GM21786 (cell line): ENCODE measurements at regions not wholly inside any gene's neighbourhood (a gene's known extent, or its start where the extent isn't known, plus 50 kb on each side); places are given as distances from the start of the nearest gene placed in this dataset.
"Not testable (repeated sequence)": the region's sequence is repeated elsewhere in the genome, so short reads cannot be mapped to it uniquely, and the experiment has no call there.

Experiments used
- ATAC-seq: cut with Tn5 transposase; IDR thresholded peaks from one replicate; pipeline ENCODE4 v1.9.1; 2021; ENCODE audit not compliant: unreplicated experiment

DNA sequence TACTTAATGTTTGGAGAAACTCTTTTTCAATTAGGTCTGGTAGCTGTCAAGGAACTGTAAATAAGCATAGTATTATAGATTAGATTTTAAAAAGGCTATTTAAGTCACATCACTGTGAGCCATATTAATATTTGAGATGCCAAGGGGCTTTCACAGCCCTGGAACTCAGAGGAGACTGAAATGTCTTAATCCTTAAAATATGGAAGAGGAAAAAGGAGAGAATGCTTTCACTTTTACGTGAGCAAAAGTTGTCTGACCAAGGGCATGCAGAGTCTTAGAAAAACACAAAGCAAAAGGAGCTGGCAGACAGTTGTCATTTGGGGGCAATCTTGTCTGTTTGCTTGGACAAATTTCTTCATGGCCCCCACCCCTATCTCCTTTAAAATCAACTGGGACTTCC is 253.2 kb upstream of the IGFBP7 start:
- ATAC-seq: no peak

DNA sequence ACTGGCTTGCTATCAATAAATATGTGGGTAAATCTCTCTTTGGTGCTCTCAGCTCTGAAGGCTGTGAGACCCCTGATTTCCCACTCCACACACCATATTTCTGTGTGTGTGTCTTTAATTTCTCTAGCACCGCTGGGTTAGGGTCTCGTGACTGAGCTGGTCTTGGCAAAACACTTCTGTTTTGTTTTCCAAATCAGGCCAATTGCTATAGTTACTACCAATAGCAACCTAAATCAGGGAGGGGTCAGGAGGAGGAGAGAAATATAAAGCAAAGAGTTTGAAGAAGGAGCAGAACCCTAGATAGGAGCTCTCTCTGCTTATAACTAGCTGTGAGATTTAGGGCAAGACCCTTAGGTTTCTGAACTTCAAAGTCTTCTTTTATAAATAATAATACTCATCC is 250.5 kb upstream of the IGFBP7 start:
- no peak for ATAC-seq

DNA sequence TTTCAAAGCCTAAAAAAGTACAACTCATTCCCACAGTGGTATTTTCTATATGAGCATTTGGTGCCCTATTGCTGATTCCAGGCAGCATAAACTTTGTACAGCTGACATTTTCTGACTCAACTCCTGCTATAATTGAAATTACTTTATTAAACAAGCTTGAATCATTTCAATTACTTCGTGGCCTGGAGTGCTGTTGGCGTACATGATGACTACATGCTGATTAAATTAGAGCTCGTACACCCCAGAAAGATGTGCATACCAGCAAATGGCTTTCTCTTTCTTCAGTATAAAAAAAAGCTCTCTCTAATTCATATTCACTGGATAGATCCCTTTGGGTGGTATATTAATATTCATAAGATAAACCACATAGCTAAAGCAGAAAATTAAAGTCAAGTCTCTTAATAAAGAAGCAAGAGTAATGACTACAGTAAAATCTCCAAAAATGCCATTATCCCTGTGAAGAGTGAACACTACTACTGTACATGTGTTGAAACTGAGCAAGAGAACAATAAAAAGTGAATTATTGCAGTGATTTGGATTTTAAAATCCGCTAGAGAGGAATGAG is 245.0 kb upstream of the IGFBP7 start:
- ATAC-seq: no peak

DNA sequence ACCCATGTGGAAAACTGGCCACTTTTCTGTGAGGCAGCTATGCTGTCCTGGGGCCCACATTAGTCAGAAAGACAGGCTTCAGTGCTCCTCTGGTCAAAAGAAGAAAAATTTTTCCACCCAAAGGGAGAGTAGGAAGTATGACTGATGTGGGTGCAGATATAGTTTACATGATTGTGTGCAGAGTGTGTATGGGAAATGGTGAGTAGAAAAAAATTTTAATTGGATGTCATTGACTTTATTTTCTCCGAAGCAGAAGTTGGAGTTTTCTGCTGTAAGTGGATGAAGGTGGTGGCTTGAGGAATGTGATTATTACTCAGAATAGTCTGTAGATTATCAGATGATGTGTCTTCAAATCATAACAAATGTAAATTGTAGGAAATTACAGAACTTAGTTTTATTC is 241.5 kb upstream of the IGFBP7 start:
- no peak for ATAC-seq

DNA sequence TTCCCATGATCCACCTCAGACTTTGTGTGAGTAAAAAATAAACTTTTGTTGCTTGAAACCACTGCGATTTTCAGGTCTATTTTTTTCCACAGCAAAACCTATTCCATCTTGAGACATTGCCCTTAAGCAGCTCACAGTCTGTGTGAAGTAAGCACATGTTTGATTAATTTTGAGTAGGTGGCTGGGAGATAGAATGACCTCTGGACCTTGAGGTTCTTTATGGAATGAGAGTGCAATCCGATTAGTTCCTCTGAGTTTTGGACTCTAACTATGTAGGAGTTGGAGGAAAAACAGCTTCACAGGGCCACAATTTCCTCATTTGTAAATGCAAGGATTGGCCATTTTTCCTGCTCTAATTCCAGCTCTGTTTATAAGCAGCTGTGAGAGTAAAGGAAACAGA is 234.1 kb upstream of the IGFBP7 start:
- no peak for ATAC-seq

DNA sequence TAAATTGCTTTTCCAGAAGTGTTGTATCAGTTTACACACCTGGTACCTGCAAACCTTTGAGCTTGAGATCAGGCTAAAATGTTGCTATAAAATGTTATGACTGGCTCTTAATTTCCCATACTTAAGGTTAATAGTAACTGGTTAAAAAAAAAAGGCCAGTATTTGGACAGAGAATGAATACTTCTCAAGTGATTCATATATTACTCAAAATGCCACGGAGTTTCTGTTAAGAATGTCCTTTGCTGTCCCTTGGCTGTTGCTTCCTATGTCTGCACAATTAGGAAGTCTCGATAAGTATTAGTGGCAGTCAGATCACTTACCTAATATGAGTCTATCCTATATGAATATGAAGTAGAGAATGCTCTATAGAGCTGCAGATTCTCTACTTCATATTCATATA is 232.2 kb upstream of the IGFBP7 start:
- ATAC-seq: no peak

DNA sequence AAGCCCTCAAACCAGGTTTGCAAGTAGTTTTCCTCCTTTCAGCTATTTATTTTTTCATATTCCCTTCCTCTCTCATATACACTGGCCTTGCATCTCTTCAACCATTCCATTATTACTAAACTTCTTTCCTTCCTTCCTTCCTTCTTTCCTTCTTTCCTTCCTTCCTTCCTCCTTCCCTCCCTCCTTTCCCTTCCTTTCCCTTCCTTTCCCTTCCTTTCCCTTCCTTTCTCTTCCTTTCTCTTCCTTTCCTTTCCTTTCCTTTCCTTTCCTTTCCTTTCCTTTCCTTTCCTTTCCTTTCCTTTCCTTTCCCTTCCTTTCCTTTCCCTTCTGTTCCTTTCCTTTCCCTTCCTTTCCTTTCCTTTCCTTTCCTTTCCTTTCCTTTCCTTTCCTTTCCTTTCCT is 228.7 kb upstream of the IGFBP7 start:
- ATAC-seq: not testable (repeated sequence)

DNA sequence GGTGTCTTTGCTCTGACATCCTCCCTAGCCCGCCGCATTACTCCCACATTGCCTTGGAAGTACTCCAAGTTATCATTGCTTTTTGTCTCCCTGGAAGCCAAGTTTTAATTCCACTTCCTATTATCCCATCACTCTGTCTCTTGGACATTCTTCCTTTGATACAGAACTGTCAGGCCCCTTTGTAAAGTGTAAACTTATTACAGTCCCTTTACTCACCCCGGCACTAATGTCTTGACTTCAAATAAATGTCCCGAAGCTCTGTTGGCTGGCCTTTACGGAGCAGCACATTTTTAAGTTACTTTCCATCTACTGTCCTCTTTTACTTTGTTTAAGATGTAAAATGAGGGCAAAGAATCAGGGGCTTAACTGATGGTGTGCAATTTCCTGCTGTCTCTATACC is 223.5 kb upstream of the IGFBP7 start:
- ATAC-seq: no peak

DNA sequence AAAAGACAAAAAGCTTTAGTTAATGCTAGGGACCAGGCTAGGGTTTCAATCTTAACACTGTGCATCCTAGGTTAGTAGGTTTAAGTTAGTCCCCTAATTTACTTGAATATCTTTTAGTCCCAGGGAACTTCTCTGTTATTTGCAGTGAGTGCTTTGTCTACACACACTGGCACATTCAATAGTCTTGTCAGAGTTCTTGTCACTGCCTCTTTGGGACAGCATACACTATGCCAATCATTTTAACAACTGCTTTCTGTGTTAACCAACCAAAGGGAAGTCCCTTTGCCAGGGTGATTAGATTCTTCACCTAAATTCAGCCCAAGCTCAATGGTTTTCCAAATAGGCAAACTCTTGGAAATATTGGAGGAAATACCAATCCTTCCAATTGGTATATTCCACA is 221.8 kb upstream of the IGFBP7 start:
- no peak for ATAC-seq

DNA sequence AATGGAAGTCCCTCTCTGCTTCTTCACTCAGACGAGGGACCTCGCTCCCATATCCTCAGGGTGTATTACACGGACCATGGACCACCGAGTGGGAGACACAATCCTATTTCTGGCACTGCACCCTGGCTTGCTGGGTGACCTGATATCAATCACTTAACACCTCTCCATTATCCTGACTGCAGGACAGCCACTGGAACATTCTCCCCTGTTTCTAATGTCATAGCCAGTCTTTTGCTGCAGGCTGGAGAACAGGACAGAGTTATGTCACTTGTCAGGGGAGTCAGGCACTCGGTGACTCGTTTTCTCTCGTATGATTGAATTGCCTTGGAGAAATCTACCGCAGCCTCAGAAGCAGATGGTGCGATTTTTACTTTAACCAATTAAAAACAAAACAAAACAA is 219.1 kb upstream of the IGFBP7 start:
- no peak for ATAC-seq

DNA sequence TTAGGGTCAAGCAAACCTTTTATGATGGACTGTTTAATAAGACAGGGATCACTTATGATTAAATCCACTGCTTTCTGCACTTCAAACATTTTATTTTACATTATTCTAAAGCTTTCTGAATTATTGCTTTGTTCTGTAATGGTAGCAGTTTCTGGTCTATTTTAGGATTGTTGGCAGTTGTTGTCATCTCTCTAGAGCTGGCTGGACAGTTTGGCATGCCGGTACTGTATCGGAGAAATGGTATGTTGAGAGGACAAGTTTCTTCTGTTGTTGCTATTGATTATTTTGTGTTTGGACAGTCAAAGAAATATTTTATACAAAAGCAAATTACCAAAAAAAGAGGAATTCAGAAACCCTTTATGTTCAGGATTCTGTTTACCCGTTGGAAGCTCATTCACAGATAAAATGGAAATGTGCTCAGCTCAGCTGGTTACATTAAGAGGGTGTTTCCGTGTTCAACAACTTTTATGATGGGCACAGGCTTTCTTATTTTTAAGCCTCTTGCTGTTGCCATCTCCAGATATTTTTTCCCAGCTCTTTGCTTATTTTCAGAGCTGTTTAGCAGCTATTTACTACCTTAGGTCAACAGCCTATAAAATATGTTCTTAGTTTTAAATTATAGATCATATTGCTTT is 214.6 kb upstream of the IGFBP7 start:
- no peak for ATAC-seq

DNA sequence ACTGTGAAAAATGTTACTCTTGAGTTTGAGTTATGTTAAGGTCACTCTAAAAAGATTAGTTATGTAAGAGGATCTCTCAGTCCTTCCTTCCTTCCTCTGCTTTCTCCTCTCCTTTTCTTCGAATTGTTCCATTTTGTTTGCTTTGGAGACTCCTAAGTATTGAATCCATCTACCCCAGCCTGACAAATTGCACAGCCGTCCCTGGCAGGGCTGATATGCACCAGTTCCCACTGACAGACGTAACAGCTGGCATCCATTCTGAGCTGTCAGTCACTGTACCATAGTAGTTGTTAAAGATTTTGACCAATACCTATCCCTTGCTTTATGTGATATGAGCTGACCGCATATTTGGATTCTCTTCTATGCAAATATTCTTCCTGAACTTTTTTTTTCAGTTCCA is 210.7 kb upstream of the IGFBP7 start:
- no peak for ATAC-seq

DNA sequence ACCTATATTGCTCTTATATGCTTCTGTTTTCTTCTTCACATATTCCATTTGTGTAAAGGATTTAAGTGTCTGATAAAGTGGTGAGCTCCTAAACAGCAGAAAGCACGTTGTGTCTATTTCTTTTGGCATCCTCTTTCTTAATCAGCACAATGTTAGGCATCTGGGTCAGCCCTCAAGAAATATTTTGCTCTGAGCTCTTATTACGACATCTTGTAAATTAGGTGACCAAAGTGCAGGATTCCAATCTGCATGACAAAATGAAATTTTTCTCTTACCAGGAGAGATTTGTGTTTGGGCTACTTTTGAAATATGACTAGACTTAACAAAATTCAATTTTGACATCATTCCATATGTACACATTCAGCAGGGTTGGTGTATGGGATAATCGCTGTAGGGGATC is 210.0 kb upstream of the IGFBP7 start:
- no peak for ATAC-seq

DNA sequence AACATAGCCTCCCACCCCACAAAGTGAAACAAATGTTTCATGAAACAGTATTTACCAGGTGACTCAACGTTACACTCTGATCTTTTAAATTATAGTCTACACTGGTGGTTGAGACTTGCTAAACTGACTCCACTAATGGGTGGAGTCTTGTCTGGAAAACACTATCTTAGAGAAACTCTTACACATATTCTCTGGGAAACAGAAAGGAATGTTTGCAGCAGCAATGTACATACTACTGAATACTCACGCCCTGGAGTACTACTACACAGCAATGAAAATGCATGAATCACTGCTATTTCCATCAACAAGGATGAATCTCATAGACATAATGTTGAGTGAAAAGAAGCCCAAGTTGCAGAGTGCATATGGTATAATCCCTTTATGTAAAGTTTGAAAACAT is 208.5 kb upstream of the IGFBP7 start:
- ATAC-seq: no peak

DNA sequence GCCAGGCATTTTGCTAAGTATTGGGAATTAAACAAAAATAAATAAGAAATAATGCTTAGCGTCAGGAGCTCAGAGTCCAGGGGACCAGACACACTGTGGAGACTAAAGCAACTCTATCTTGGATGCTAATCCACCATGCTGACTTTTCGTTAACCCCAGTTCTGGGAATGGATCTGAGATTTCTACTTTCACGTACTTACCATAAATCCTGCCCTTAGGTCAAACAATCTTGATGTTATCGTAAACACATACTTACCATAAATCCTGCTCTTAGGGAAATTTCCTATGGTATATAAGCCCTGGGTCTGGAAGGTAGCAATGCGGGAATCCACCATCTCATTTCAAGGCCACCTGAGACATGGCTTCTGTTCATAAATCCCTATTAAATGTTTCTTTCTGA is 204.5 kb upstream of the IGFBP7 start:
- ATAC-seq: no peak

DNA sequence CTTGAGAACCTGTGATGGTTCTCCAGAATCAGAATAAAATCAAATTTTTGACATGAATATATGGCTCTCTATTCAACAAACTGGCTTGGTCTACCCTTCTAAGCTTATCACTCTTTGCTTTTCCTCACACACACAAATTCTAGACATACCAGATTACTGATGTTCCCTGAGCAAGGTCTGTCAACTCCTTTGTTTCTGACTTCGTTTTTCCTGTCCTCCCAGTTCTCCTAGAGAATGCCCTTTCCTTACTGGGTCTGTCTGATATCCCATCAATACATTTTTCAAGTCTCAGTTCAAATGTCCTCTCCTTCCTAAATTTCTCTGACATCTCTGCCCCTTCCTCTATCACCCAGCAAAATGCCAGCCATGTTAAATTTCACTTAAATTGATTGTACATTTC is 202.1 kb upstream of the IGFBP7 start:
- no peak for ATAC-seq

DNA sequence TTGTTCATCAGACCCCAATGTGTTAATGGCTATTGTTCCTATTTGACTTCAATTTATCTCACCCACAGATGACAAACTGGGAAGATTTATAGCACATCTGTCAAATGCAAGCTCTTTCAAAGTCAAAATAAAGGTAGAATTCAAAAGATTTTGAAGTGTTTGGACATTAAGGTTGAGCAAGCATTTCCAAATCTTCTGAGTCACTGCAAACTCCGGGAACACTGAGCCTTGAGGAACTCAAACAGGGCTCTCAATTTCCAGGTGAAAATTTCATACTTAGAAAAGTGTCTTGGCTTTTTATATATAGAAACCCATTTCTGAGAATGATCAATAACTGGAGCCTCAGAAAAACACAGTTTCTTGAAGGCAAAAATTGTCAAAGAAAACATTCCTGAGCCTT is 199.5 kb upstream of the IGFBP7 start:
- no peak for ATAC-seq

DNA sequence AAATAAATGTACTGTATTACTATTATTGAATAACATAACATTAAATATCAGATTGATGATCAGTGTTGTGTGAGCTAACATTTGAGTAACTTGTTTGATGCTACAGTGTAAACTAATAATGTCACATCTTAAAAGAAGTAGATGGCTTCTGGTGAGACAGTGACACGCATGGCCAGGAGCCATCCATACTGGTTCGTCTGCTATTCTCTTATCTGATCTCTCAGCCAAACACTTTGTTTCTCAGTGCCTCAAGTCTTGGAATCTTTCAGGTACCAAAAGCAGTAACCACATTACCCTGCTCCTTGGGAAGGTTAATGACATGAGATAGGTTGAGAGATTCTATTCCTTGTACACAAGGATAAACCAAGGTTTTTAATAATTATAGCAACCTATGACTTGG is 198.1 kb upstream of the IGFBP7 start:
- no peak for ATAC-seq

DNA sequence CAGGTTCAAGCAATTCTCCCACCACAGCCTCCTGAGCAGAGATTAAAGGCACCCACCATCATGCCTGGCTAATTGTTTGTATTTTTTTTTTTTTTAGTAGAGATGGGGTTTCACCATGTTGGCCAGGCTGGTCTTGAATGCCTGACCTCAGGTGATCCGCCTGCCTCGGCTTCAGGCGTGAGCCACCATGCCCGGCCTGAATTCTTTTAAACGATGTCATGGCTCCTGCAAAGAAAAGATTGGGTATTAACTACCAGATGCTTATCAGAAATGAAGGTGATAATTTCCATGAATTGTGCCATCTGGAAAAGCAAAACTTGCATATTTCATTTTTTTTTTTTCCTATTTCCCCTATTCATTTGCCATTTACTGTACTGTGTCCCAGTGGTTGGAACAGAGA is 195.7 kb upstream of the IGFBP7 start:
- ATAC-seq: no peak

DNA sequence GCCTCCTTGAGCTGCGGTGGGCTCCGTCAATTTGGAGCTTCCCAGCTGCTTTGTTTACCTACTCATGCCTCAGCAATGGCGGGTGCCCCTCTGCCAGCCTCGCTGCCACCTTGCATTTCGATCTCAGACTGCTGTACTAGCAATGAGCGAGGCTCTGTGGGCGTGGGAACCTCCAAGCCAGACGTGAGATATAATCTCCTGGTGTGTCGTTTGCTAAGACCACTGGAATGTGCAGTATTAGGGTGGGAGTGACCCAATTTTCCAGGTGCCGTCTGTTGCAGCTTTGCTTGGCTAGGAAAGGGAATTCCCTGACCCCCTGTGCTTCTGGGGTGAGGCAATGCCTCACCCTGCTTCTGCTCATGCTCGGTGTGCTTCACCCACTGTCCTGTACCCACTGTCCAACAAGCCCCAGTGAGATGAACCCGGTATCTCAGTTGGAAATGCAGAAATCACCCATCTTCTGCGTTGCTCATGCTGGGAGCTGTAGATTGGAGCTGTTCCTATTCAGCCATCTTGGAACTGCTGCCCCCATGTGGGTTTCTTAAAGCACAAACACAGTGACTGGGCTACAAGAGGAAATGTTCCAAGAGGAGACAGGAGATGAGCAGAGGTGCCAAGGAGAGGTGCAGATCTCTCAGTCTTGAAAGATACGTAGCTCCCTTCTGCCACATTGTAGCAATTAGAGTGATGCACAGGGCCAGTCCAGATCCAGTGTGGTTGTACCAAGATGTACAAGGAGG is 193.0 kb upstream of the IGFBP7 start:
- no peak for ATAC-seq

DNA sequence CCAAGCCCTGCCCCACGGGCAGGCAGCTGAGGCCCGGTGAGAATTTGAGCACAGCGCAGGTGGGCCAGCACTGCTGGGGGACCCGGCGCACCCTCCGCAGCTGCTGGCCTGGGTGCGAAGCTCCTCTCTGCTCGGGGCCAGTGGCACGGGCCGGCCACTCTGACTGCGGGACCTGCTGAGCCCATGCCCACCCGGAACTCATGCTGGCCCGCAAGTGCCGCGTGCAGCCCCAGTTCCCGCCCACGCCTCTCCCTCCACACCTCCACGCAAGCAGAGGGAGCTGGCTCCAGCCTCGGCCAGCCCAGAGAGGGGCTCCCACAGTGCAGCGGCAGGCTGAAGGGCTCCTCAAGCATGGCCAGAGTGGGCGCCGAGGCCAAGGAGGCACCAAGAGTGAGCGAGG is 190.1 kb upstream of the IGFBP7 start:
- ATAC-seq: not testable (repeated sequence)

DNA sequence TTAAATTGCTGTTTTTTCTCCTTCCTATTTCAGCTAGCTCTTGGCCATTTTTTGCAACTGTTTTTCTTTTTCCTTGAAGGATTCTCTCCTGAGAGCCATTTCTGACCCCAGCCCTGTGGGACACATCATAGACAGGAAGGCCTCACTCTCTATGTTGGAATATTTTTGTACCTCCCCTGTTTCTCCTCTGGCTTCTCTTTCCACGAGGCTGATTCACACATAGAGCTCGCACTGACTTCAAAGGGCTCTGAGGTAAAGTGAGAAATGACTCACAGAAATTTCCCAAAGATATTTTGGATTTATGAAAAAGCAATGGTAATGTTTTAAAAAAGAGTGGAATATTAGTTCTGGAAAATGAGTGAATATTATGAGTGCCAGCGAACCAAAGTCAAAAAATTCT is 181.7 kb upstream of the IGFBP7 start:
- no peak for ATAC-seq
